Parathyroid adenoma (tissue), 2 donors: ENCODE measurements at regions not wholly inside any gene's neighbourhood (a gene's known extent, or its start where the extent isn't known, plus 50 kb on each side); places are given as distances from the start of the nearest gene placed in this dataset.
"Not testable (repeated sequence)": the region's sequence is repeated elsewhere in the genome, so short reads cannot be mapped to it uniquely, and the experiment has no call there.

ENCODE experiments used
- H2AFZ ChIP-seq: fragments of 300-600 bp; sonication (generic); one replicate; pipeline ENCODE4 v1.7.0; 2017; ENCODE audit warnings: antibody characterized with exemption, mild to moderate bottlenecking
- H3K27ac ChIP-seq: fragments of 300-600 bp; sonication (generic); one replicate; pipeline ENCODE4 v1.7.0; 2017
- H3K27me3 ChIP-seq: fragments of 300-600 bp; sonication (generic); one replicate; pipeline ENCODE4 v1.7.0; 2017; ENCODE audit warnings: low read length; ENCODE audit not compliant: control insufficient read depth, insufficient read depth
- H3K36me3 ChIP-seq: fragments of 300-600 bp; sonication (generic); one replicate; pipeline ENCODE4 v1.7.0; 2017; ENCODE audit warnings: low read length; ENCODE audit not compliant: control insufficient read depth, insufficient read depth
- H3K4me1 ChIP-seq: fragments of 300-600 bp; sonication (generic); one replicate; pipeline ENCODE4 v1.7.0; 2017; ENCODE audit warnings: control low read depth
- H3K4me2 ChIP-seq: fragments of 300-600 bp; sonication (generic); one replicate; pipeline ENCODE4 v1.7.0; 2017; ENCODE audit warnings: low read length
- H3K4me3 ChIP-seq: fragments of 300-600 bp; sonication (generic); one replicate; pipeline ENCODE4 v1.7.0; 2017; ENCODE audit warnings: low read depth, low read length
- H3K79me2 ChIP-seq: fragments of 300-600 bp; sonication (generic); one replicate; pipeline ENCODE4 v1.7.0; 2017; ENCODE audit warnings: control low read depth
- H3K9ac ChIP-seq: fragments of 300-600 bp; sonication (generic); one replicate; pipeline ENCODE4 v1.7.0; 2017; ENCODE audit warnings: mild to moderate bottlenecking
- H3K9me3 ChIP-seq: fragments of 300-600 bp; sonication (generic); one replicate; pipeline ENCODE4 v1.7.0; 2017; ENCODE audit warnings: low read length; ENCODE audit not compliant: control insufficient read depth
- CTCF ChIP-seq: fragments of 300-600 bp; sonication (generic); IDR thresholded peaks from one replicate; pipeline ENCODE4 v1.7.0; 2017; ENCODE audit warnings: antibody characterized with exemption, mild to moderate bottlenecking
- donor health status: primary hyperparathyroidism.

DNA sequence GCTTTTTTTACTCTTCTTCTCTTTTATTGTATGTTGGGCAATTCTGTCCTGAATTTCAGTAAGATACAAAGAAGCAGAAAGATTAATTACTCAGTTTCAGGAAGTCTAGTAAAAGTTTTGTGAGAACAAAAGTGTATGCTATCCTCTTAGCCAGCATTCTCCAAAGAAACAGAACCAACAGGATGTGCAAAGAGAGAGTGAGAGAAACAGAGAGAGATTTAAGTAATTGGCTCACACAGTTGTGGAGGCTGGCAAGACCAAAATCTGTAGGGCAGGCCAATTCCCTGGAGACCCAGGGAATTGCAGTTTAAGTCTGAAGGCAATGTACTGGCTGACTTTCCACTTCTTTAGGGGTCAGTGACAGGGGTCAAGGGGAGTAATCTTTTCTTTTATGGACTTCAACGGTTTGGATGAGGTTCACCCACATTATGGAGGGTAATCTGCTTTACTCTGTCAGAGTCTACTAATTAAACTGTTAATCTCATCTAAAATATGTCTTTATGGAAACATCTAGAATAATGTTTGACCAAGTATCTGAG lies 59.2 kb upstream of the SLC39A8 start:
- Histone ChIP-seq H3K4me3 (no peak overlapping the region), H3K4me1 (no peaks in the 10 kb centered on the region), H3K36me3 (no peaks in the 10 kb centered on the region), H3K9me3 (no peaks in the 10 kb centered on the region), H3K27me3 (no peaks in the 10 kb centered on the region), H3K79me2 (no peaks in the 10 kb centered on the region), H2AFZ (no peak overlapping the region), H3K27ac (no peak overlapping the region), H3K9ac (no peak overlapping the region), H3K4me2 (no peak overlapping the region)
- TF ChIP-seq CTCF = no peak

DNA sequence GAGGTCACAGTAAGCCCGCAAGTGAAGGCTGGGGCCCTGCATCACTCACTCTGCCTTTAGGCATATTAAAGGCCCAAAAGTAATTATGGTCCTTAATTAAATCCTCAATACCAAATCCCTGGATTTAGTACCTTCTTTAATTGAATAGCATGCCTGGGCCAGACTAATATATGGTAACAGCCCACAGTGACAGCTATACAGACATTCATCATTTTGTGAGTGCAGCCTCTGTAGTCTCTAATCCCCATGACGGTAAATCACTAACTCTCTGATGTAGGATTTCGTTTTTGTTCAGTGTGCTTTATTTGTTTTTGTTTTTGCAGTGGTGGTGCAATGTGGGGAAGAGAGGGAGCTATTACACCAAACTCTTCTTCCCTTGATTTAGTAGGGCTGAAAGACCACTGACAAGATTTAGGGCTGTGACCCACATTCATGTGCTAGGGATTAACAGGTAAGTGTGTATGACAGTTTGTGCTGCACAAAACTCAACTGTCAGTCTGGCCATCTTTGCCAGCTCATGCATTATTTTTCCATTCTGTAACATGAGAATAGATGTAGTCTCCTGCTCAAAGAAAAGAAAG lies 60.6 kb upstream of the SLC39A8 start:
- no peak overlapping the region for H2AFZ ChIP-seq
- H3K36me3 ChIP-seq = no peaks in the 10 kb centered on the region
- no peaks in the 10 kb centered on the region for H3K27me3 ChIP-seq
- H3K79me2 ChIP-seq = no peaks in the 10 kb centered on the region
- no peak for TF ChIP-seq CTCF
- H3K27ac ChIP-seq = no peak overlapping the region
- no peaks in the 10 kb centered on the region for H3K4me1 ChIP-seq
- no peaks in the 10 kb centered on the region for H3K9me3 ChIP-seq
- no peak overlapping the region for H3K4me3 ChIP-seq
- H3K9ac ChIP-seq = no peak overlapping the region
- no peak overlapping the region for H3K4me2 ChIP-seq

GRCh38 chr4:102410884-102411283 lies 65.6 kb upstream of the SLC39A8 start:
- not testable (repeated sequence) for H3K4me3 ChIP-seq, H3K9ac ChIP-seq, H3K36me3 ChIP-seq, H3K79me2 ChIP-seq, H3K4me1 ChIP-seq, H3K9me3 ChIP-seq, H3K4me2 ChIP-seq, H3K27ac ChIP-seq, H3K27me3 ChIP-seq, H2AFZ ChIP-seq

DNA sequence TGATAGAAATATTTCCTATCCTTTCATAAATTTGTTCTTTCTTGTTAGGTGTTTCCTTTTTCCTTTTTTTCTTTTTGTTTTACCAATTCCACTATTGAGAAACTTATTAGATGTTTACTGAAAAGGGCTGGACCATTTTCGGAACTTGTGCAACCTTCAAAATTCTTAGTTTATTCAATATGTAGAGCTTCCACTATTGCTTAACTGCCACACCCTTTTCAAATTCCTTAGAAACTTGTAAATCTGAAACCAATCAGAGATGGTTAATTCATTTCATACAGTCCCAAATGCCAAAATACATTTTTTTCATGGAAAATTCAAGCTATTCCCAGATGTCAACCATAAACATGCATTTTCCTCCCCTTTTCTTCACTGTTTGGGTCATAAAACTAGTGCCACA lies 66.1 kb upstream of the SLC39A8 start:
- Histone ChIP-seq H3K9ac (no peak overlapping the region), H3K27me3 (no peaks in the 10 kb centered on the region), H3K4me2 (no peak overlapping the region), H3K36me3 (no peaks in the 10 kb centered on the region), H2AFZ (no peak overlapping the region), H3K4me3 (no peak overlapping the region), H3K27ac (no peak overlapping the region), H3K79me2 (no peaks in the 10 kb centered on the region), H3K9me3 (no peaks in the 10 kb centered on the region), H3K4me1 (no peaks in the 10 kb centered on the region)
- TF ChIP-seq CTCF = no peak

DNA sequence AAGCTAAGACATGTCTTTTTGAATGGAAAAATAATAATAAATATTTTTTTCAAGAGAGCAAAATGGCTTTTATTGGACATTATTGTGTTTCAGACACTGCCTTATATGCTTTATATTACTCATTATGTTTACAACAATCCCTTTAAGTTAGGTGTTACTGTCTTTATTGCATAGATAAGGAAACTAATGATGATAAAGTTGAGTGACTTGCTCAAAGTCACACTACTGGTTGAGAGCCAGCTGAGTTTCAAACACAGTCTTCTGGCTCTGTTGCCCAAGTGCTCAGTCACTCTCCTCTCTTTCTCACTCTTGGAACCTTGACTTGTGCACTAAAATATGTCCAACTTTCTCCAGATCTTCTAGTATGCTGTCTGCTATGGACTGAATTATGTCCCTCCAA lies 71.5 kb upstream of the SLC39A8 start:
- Histone ChIP-seq H3K79me2 (no peaks in the 10 kb centered on the region), H3K9me3 (no peaks in the 10 kb centered on the region), H2AFZ (no peak overlapping the region), H3K9ac (no peak overlapping the region), H3K27ac (no peak overlapping the region), H3K27me3 (no peaks in the 10 kb centered on the region), H3K4me1 (no peaks in the 10 kb centered on the region), H3K36me3 (no peaks in the 10 kb centered on the region), H3K4me3 (no peak overlapping the region), H3K4me2 (no peak overlapping the region)
- TF ChIP-seq CTCF = no peak
